ENCODE measurements at regions not wholly inside any gene's neighbourhood (a gene's known extent, or its start where the extent isn't known, plus 50 kb on each side); places are given as distances from the start of the nearest gene placed in this dataset.

GRCh38 chr5:6309949-6310348 is 68.4 kb downstream of the MED10 start:
- TF ChIP-seq, protein P1, sequence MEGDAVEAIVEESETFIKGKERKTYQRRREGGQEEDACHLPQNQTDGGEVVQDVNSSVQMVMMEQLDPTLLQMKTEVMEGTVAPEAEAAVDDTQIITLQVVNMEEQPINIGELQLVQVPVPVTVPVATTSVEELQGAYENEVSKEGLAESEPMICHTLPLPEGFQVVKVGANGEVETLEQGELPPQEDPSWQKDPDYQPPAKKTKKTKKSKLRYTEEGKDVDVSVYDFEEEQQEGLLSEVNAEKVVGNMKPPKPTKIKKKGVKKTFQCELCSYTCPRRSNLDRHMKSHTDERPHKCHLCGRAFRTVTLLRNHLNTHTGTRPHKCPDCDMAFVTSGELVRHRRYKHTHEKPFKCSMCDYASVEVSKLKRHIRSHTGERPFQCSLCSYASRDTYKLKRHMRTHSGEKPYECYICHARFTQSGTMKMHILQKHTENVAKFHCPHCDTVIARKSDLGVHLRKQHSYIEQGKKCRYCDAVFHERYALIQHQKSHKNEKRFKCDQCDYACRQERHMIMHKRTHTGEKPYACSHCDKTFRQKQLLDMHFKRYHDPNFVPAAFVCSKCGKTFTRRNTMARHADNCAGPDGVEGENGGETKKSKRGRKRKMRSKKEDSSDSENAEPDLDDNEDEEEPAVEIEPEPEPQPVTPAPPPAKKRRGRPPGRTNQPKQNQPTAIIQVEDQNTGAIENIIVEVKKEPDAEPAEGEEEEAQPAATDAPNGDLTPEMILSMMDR (IDR thresholded peaks at IDR 0.05), result no peak
- TF ChIP-seq POLR2A (IDR thresholded peaks at IDR 0.05), result no peak

Data from thyroid gland (tissue), 4 donors.